ENCODE measurements at regions not wholly inside any gene's neighbourhood (a gene's known extent, or its start where the extent isn't known, plus 50 kb on each side); places are given as distances from the start of the nearest gene placed in this dataset.

- no peaks in the 10 kb centered on the region for H3K79me2 ChIP-seq (ENCODE audit: insufficient read depth, low read length)
- TF ChIP-seq CTCF (IDR thresholded peaks at IDR 0.05; ENCODE audit: extremely low read depth, low read depth, low read length): no peak
- no peaks in the 10 kb centered on the region for H4K20me1 ChIP-seq (ENCODE audit: insufficient read depth, low read length)
- no peak overlapping the region for H3K4me3 ChIP-seq (ENCODE audit: insufficient read depth, low read length)
- H3K36me3 ChIP-seq (ENCODE audit: insufficient read depth, low read length): no peaks in the 10 kb centered on the region
- no peak overlapping the region for H3K4me2 ChIP-seq (ENCODE audit: insufficient read depth, low read length)
- no peaks in the 10 kb centered on the region for H3K27me3 ChIP-seq (ENCODE audit: insufficient read depth, low read length)
- no peaks in the 10 kb centered on the region for H3K9me3 ChIP-seq (ENCODE audit: low read depth, low read length)
- H3K27ac ChIP-seq (ENCODE audit: low read depth, low read length): no peak overlapping the region
- H3K4me1 ChIP-seq (ENCODE audit: insufficient read depth, low read length): peaks cover 41% of the 10 kb centered on the region
- no peak for DNase-seq (ENCODE audit: insufficient read length, low spot score, missing footprints)
- H2AFZ ChIP-seq (ENCODE audit: low read length): peak overlapping the region; percentile 15
These were observed 171.8 kb upstream of the UBL3 start for GRCh38 chr13:30022256-30022655.

- Histone ChIP-seq H3K4me2 (ENCODE audit: insufficient read depth, low read length) (no peak overlapping the region), H3K79me2 (ENCODE audit: insufficient read depth, low read length) (no peaks in the 10 kb centered on the region), H3K27ac (ENCODE audit: low read depth, low read length) (no peak overlapping the region), H3K36me3 (ENCODE audit: insufficient read depth, low read length) (no peaks in the 10 kb centered on the region), H3K9me3 (ENCODE audit: low read depth, low read length) (no peaks in the 10 kb centered on the region), H4K20me1 (ENCODE audit: insufficient read depth, low read length) (no peaks in the 10 kb centered on the region), H2AFZ (ENCODE audit: low read length) (no peak overlapping the region), H3K27me3 (ENCODE audit: insufficient read depth, low read length) (no peaks in the 10 kb centered on the region), H3K4me3 (ENCODE audit: insufficient read depth, low read length) (no peak overlapping the region), H3K4me1 (ENCODE audit: insufficient read depth, low read length) (peaks cover 36% of the 10 kb centered on the region)
- no peak for DNase-seq (ENCODE audit: insufficient read length, low spot score, missing footprints)
- TF ChIP-seq CTCF (IDR thresholded peaks at IDR 0.05; ENCODE audit: extremely low read depth, low read depth, low read length): no peak
These were observed 171.2 kb upstream of the UBL3 start for GRCh38 chr13:30021611-30022010.

GRCh38 chr13:30020726-30021312 is 170.4 kb upstream of the UBL3 start:
- DNase-seq (ENCODE audit: insufficient read length, low spot score, missing footprints): peak; percentile 89
- H4K20me1 ChIP-seq (ENCODE audit: insufficient read depth, low read length): no peaks in the 10 kb centered on the region
- peaks cover 28% of the 10 kb centered on the region for H3K4me1 ChIP-seq (ENCODE audit: insufficient read depth, low read length)
- no peak overlapping the region for H3K4me3 ChIP-seq (ENCODE audit: insufficient read depth, low read length)
- H3K79me2 ChIP-seq (ENCODE audit: insufficient read depth, low read length): no peaks in the 10 kb centered on the region
- peak overlapping the region; percentile 45 for H3K27ac ChIP-seq (ENCODE audit: low read depth, low read length)
- no peaks in the 10 kb centered on the region for H3K27me3 ChIP-seq (ENCODE audit: insufficient read depth, low read length)
- no peaks in the 10 kb centered on the region for H3K36me3 ChIP-seq (ENCODE audit: insufficient read depth, low read length)
- H3K9me3 ChIP-seq (ENCODE audit: low read depth, low read length): no peaks in the 10 kb centered on the region
- no peak for TF ChIP-seq CTCF (IDR thresholded peaks at IDR 0.05; ENCODE audit: extremely low read depth, low read depth, low read length)
- no peak overlapping the region for H3K4me2 ChIP-seq (ENCODE audit: insufficient read depth, low read length)
- H2AFZ ChIP-seq (ENCODE audit: low read length): peak overlapping the region; percentile 65

GRCh38 chr13:30019648-30020626 is 169.5 kb upstream of the UBL3 start:
- H3K36me3 ChIP-seq (ENCODE audit: insufficient read depth, low read length): no peaks in the 10 kb centered on the region
- H3K4me1 ChIP-seq (ENCODE audit: insufficient read depth, low read length): peaks cover 19% of the 10 kb centered on the region
- peak overlapping the region; percentile 39 for H2AFZ ChIP-seq (ENCODE audit: low read length)
- DNase-seq (ENCODE audit: insufficient read length, low spot score, missing footprints): no peak
- H3K4me2 ChIP-seq (ENCODE audit: insufficient read depth, low read length): no peak overlapping the region
- no peaks in the 10 kb centered on the region for H3K9me3 ChIP-seq (ENCODE audit: low read depth, low read length)
- H3K79me2 ChIP-seq (ENCODE audit: insufficient read depth, low read length): no peaks in the 10 kb centered on the region
- no peaks in the 10 kb centered on the region for H4K20me1 ChIP-seq (ENCODE audit: insufficient read depth, low read length)
- no peak for TF ChIP-seq CTCF (IDR thresholded peaks at IDR 0.05; ENCODE audit: extremely low read depth, low read depth, low read length)
- no peak overlapping the region for H3K4me3 ChIP-seq (ENCODE audit: insufficient read depth, low read length)
- no peaks in the 10 kb centered on the region for H3K27me3 ChIP-seq (ENCODE audit: insufficient read depth, low read length)
- H3K27ac ChIP-seq (ENCODE audit: low read depth, low read length): no peak overlapping the region
